Muscle layer of duodenum (tissue), 2 donors: ENCODE measurements at regions not wholly inside any gene's neighbourhood (a gene's known extent, or its start where the extent isn't known, plus 50 kb on each side); places are given as distances from the start of the nearest gene placed in this dataset.

Experiments used
- H3K27ac ChIP-seq: one replicate; pipeline ENCODE4 v1.7.0; 2013; ENCODE audit warnings: mild to moderate bottlenecking, low read length
- H3K27me3 ChIP-seq: one replicate; pipeline ENCODE4 v1.7.0; 2013; ENCODE audit warnings: low read depth, mild to moderate bottlenecking, control low read depth, low read length
- H3K36me3 ChIP-seq, 2 donors: one replicate each; pipeline ENCODE4 v1.7.0; 2013; ENCODE audit warnings: low read length in 2 of 2, control low read depth in 1 of 2, mild to moderate bottlenecking in 1 of 2; ENCODE audit not compliant: insufficient read depth in 2 of 2, control insufficient read depth in 1 of 2
- H3K4me1 ChIP-seq, 2 donors: one replicate each; pipeline ENCODE4 v1.7.0; 2013; ENCODE audit warnings: low read length in 2 of 2, mild to moderate bottlenecking in 2 of 2, control low read depth in 1 of 2, moderate library complexity in 1 of 2; ENCODE audit not compliant: insufficient read depth in 2 of 2, control insufficient read depth in 1 of 2
- H3K4me3 ChIP-seq, 2 donors: one replicate each; pipeline ENCODE4 v1.7.0; 2013; ENCODE audit warnings: low read length in 2 of 2, low read depth in 1 of 2, mild to moderate bottlenecking in 1 of 2
- H3K9me3 ChIP-seq, 2 donors: one replicate each; pipeline ENCODE4 v1.7.0; 2013; ENCODE audit warnings: low read length in 2 of 2, control low read depth in 1 of 2, mild to moderate bottlenecking in 1 of 2; ENCODE audit not compliant: control insufficient read depth in 1 of 2
- donor health status: healthy.

DNA sequence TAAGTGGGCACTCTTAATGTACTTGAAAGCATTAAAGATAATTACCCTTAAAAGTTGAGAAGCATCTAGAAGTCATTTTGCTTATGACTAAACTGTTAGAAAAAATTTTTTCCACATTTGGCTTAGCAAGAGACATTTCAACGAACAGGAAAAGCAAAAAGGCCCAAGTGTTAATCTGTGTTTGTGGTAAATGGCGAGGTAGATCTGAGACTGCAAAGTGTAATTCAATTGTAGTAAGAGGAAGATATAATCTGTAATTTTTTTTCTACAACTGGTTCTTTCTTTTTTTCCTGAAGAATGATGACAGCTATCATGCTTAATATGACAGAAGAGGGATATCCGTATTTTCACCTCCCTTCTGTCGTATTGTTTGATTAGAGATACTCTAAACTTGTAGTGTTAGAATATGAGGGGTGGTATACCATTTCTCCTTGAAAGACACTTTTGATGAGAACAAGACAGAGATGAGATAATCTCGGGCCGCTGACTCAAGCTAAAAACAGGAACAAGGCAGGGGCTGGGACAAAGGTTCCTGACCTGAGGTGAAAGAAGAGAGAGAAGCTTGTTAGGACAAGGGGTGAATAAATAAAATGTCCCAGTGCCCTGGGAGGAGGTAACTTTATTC, 459.3 kb upstream of the ZNF608 start:
- Histone ChIP-seq H3K4me3 (no peak overlapping the region), H3K9me3 (no peaks in the 10 kb centered on the region), H3K27me3 (no peaks in the 10 kb centered on the region), H3K36me3 (no peaks in the 10 kb centered on the region), H3K27ac (no peak overlapping the region), H3K4me1 (no peaks in the 10 kb centered on the region)

DNA sequence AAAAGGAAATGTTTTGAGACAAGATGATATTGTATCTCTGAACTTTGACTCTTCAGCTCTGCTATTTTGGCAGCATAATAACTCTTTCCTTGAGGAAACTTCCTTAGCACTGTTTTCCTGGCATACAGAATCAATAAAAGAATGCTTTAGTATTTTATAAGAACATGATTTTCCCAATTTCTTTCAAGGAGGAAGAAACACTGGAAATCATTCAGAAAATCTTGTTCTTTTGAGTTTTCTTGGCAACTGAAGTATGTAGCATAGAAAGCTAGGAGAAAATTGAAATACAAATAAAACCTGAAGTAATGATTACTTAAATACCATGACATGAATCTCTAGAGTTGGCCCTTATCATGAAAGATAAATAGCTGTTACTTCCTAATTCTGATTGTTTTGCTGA, 461.4 kb upstream of the ZNF608 start:
- no peaks in the 10 kb centered on the region for H3K9me3 ChIP-seq
- H3K27ac ChIP-seq = no peak overlapping the region
- H3K4me3 ChIP-seq = no peak overlapping the region
- no peaks in the 10 kb centered on the region for H3K4me1 ChIP-seq
- no peaks in the 10 kb centered on the region for H3K27me3 ChIP-seq
- no peaks in the 10 kb centered on the region for H3K36me3 ChIP-seq

DNA sequence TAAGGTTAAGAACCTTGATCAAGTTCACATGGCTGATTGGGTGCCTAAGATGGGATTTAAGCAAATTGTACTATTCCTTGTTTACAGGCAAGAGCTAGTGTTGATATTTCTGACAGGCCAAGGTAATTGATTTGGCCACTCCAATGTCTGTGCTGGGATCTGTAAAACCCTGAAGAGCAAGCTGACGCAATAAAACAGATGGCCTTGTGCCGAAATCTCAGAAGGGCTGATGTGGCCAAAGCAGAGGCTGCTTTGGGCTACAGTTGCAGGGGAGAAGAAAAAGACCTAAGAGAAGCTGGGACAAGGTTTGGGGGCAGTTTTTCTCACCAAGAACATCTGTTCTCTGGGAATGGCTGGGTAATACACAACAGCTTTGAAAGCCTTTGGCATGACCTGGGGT, 463.2 kb upstream of the ZNF608 start:
- Histone ChIP-seq H3K9me3 (no peaks in the 10 kb centered on the region), H3K27me3 (no peaks in the 10 kb centered on the region), H3K4me1 (no peaks in the 10 kb centered on the region), H3K36me3 (no peaks in the 10 kb centered on the region), H3K27ac (no peak overlapping the region), H3K4me3 (no peak overlapping the region)

DNA sequence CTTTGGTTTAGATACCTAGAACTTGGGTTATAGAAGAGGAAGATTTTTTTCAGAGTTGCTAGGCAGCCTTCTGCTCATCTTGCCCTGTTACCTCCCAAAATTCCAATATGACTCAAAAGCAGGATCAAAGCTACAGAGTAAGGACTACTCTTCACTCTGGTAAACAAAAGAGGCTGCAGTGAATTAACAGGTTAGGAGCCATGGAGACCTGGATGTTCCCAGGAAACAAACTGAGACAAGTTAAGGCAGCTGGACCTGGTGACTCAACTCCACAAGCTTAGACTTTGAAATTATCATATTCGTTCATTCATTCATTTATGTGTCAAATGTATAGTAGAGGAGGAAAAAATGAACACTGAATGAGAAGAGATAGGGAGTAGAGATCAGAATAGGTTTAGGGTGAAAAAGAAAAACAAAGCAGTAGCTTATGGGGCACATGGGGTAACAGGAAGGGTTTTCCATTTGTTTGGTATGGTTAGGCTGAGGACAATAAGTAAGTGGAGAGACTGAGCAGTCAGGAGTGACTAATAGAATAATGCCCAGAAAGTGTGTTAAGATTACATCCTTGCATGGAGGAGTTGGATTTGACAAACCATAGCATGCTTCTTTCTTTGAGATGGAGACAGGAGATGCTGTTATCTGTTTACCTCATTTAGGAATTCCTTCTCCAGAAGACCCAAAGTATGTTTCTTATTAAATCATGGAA, 464.0 kb upstream of the ZNF608 start:
- H3K4me1 ChIP-seq = no peaks in the 10 kb centered on the region
- H3K36me3 ChIP-seq = no peaks in the 10 kb centered on the region
- no peaks in the 10 kb centered on the region for H3K27me3 ChIP-seq
- no peaks in the 10 kb centered on the region for H3K9me3 ChIP-seq
- no peak overlapping the region for H3K4me3 ChIP-seq
- no peak overlapping the region for H3K27ac ChIP-seq

DNA sequence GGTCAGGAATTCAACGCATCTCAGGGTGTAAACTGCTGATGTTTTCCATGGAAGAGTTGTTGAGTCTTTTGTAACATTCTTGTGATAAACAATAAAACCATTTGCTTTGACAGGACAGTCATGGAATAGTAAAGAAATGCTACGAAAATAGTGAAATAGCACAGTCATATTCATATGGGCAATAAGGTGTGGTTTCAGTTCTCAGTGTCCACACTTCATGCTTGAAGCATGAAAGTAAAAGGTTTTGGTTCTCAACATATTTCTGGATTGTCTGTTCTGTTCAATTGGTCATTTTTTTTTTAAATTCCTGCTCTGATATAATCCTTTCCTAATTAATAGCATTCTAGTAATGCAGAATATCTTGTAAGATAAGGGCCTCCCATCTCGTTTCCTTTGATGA, 467.6 kb upstream of the ZNF608 start:
- Histone ChIP-seq H3K4me1 (no peaks in the 10 kb centered on the region), H3K36me3 (no peaks in the 10 kb centered on the region), H3K27ac (no peak overlapping the region), H3K27me3 (no peaks in the 10 kb centered on the region), H3K4me3 (no peak overlapping the region), H3K9me3 (no peaks in the 10 kb centered on the region)

DNA sequence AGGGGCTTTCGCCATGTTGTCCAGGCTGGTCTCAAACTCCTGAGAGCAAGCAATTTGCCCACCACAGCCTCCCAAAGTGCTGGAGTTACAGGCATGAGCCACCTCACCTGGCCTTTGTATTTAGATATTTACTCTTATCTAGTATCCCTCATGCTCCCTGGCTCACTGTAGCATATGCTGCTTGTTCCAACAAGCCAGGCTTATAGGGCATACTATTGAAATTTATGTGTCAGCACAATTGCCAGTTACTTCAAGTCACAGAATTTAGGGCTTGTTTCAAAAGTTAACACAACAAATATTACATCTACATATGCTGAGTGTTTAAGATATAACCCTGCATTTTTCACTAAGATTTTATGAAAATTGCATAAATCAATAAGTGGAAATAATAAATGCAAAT, 469.2 kb upstream of the ZNF608 start:
- Histone ChIP-seq H3K27ac (no peak overlapping the region), H3K27me3 (no peaks in the 10 kb centered on the region), H3K4me3 (no peak overlapping the region), H3K4me1 (no peaks in the 10 kb centered on the region), H3K9me3 (no peaks in the 10 kb centered on the region), H3K36me3 (no peaks in the 10 kb centered on the region)

DNA sequence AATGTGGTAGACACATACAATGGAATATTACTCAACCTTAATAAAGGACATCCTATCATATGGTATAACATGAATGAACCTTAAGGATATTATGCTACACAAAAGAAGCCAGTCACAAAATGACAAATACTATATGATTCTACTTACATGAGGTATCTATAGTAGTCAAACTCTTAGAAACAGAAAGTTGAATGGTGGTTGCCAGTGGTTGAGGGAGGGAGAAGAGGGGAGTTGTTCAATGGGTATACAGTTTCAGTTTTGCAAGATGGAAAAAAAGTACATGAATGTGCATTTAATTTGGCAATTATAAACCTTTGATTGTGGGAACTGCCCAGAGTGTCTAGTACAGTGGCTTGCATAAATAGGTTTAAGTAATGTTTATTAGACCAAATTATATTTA, 473.3 kb upstream of the ZNF608 start:
- Histone ChIP-seq H3K4me1 (no peaks in the 10 kb centered on the region), H3K27me3 (no peaks in the 10 kb centered on the region), H3K4me3 (no peak overlapping the region), H3K36me3 (no peaks in the 10 kb centered on the region), H3K27ac (no peak overlapping the region), H3K9me3 (no peaks in the 10 kb centered on the region)

DNA sequence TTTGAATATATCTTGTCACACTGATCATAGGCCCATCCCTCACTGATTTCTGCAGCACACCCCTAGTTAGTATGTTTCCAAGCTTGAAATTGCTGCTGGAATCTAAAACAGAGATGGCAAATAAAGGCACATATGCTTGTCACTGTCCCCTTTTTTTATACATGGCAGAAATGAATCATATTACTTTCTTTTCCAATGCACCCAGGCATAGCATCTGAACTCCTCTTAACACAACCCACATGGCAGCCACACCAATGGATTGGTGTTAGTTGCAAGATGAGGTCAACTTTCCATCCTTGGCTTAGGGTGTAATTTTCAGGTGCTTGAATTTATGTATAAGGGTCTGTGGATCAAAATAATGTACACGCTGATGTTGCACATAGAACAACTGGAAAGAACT, 473.8 kb upstream of the ZNF608 start:
- Histone ChIP-seq H3K27ac (no peak overlapping the region), H3K4me1 (no peaks in the 10 kb centered on the region), H3K9me3 (no peaks in the 10 kb centered on the region), H3K4me3 (no peak overlapping the region), H3K27me3 (no peaks in the 10 kb centered on the region), H3K36me3 (no peaks in the 10 kb centered on the region)

DNA sequence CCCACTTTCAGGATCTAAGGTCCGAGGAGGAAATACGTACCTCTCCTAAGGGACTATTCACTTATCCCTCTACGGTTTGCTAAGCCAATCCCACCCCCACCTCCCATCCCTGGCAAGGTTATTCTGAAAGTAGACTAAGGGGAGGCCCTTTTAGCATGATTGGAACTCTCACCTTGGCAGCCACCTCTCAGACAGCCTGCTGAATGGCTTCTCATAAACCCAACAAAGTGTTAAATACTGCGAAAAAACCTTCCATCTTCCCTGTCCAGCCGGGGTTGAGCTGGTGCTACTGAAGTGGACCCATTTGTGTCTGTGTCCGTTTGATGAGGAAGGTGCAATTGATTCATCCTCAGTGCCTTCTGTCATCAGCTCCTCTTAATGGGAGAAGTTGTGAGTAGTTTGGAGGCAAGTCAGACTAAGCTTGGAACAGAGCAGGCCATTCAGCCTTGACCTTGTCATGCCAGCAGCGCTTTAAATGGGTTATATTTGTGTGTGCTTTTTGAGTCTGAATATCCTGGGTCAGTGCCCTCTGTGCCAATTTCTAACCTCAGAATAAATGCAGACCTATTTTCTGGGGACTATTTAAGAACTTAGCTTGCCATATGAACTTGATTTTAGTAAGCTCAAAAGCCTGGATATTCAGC, 476.3 kb upstream of the ZNF608 start:
- no peaks in the 10 kb centered on the region for H3K36me3 ChIP-seq
- no peaks in the 10 kb centered on the region for H3K27me3 ChIP-seq
- H3K4me1 ChIP-seq = no peaks in the 10 kb centered on the region

DNA sequence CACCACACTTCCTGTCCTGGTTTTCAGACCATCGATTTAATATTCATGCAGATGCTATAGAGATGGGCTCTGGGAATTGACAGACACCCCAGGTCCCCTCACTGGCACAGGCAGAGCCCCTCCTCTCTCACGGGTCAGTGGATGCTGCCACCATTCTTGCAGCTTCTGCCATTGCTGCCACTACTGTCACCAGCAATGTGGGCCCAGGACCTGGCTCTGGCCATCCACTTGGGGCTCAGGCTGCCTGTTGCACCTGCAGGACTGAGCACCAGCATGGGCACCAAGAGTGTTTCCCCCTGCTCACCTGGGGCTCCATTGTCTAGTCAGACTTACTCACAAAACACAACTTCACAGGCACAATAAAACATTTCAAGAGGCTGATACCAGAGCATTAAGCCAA, 479.0 kb upstream of the ZNF608 start:
- no peaks in the 10 kb centered on the region for H3K4me1 ChIP-seq
- no peaks in the 10 kb centered on the region for H3K9me3 ChIP-seq
- no peak overlapping the region for H3K27ac ChIP-seq
- H3K4me3 ChIP-seq = no peak overlapping the region
- H3K27me3 ChIP-seq = no peaks in the 10 kb centered on the region
- H3K36me3 ChIP-seq = no peaks in the 10 kb centered on the region

More for the DNA sequence above, 476.3 kb upstream of the ZNF608 start:
- Histone ChIP-seq H3K27ac (no peak overlapping the region), H3K9me3 (no peaks in the 10 kb centered on the region), H3K4me3 (no peak overlapping the region)

DNA sequence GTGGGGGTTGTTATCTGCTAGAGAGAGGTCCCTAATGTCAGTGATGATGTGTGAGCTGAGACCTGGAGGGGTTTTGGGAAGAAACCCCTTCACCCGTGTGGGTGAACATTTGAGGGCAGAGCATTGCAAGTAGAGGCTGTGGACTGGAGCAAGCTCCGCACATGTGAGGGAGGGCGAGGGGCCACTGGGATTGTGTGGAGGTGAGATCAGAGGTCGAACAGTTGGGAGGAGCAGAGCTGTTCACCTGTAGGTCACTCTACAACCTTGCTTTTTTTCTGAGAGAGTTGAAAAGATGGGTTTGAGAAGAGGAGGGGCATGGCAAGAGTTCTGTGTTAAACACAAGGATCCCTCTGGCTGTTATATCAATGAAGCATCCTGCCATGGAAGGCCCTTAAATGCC, 480.4 kb upstream of the ZNF608 start:
- no peaks in the 10 kb centered on the region for H3K9me3 ChIP-seq
- H3K4me3 ChIP-seq = no peak overlapping the region
- no peak overlapping the region for H3K27ac ChIP-seq
- H3K4me1 ChIP-seq = no peaks in the 10 kb centered on the region
- H3K27me3 ChIP-seq = no peaks in the 10 kb centered on the region
- no peaks in the 10 kb centered on the region for H3K36me3 ChIP-seq
